Activated CD4-positive, alpha-beta T cell treated with anti-CD3 and anti-CD28 coated beads, Interleukin-2, amount 10 ng/mL, durations not matched to agents 7 days and 5 days (primary cell): ENCODE measurements at regions not wholly inside any gene's neighbourhood (a gene's known extent, or its start where the extent isn't known, plus 50 kb on each side); places are given as distances from the start of the nearest gene placed in this dataset.

Experiments used
- CTCF ChIA-PET: fragments of 350-600 bp; sonication (Branson Sonifier 250); formaldehyde crosslinking; loops from one replicate; lab custom pipeline; 2021; ENCODE audit warnings: antibody characterized with exemption; lab: Charles Lee
- POLR2A ChIA-PET: fragments of 350-600 bp; sonication (Branson Sonifier 250); formaldehyde crosslinking; loops from one replicate; lab custom pipeline; 2021; ENCODE audit warnings: antibody characterized with exemption; lab: Charles Lee
- DNase-seq: peaks from one replicate; pipeline ENCODE4 v3.0.0-alpha.2; 2020
- H3K27ac Mint-ChIP-seq: one replicate; pipeline ENCODE4 v1.8.0; 2021; ENCODE audit warnings: mild to moderate bottlenecking, moderate library complexity, mixed read lengths
- H3K27me3 Mint-ChIP-seq: one replicate; pipeline ENCODE4 v1.8.0; 2021; ENCODE audit warnings: mixed read lengths
- H3K36me3 Mint-ChIP-seq: one replicate; pipeline ENCODE4 v1.8.0; 2021; ENCODE audit warnings: low read depth, mixed read lengths
- H3K4me1 Mint-ChIP-seq: one replicate; pipeline ENCODE4 v1.8.0; 2021; ENCODE audit warnings: mixed read lengths
- H3K4me3 Mint-ChIP-seq: one replicate; pipeline ENCODE4 v1.8.0; 2021; ENCODE audit warnings: mild to moderate bottlenecking, moderate library complexity, mixed read lengths
- H3K9me3 Mint-ChIP-seq: one replicate; pipeline ENCODE4 v1.8.0; 2021; ENCODE audit warnings: mixed read lengths

DNA sequence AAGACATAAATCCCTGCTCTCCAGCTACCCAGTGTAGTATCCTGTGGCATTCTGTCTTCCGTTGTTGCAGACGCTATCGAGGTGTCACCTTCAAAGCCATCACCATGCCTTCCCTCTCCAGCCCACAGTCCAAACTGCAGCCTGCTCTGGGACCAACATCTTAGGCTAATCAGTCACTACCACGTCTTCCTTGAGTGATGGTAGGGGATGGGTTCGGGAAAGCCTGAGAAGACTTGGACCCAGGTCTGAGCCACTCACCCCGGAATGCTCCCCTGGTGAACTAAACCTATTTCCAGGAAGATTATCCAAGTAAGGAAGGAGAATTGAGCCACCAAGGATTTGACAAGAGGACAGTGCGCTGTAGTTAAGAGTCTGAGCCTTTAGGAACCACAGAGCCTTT, 52.9 kb upstream of the IRX1 start:
- Mint-ChIP-seq H3K36me3 (no peaks in the 10 kb centered on the region), H3K4me3 (no peak overlapping the region), H3K9me3 (peaks cover 2% of the 10 kb centered on the region), H3K4me1 (no peaks in the 10 kb centered on the region), H3K27me3 (no peaks in the 10 kb centered on the region), H3K27ac (no peak overlapping the region)
- DNase-seq = no peak
- ChIA-PET POLR2A (no interaction called here), CTCF (no interaction called here)

DNA sequence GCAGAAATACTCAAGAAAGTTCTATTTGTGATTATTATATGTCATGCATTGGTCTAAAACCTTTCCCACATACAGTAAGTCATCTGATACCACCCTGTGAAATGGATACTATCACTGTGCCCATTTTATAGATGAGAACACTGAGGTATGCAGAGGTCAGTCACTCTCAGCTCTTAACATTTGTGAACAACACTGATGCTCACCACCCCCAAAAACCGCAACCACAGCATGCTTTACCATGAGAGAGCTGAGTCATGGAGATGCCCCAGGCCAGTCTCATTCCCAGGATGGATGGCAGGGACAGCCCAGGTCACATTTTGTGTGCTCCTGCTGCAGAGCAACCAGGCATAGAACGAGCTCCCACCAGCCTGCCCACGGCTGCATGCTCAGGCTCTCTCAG, 53.5 kb upstream of the IRX1 start:
- ChIA-PET POLR2A (no interaction called here), CTCF (no interaction called here)
- DNase-seq = no peak
- Mint-ChIP-seq H3K4me3 (no peak overlapping the region), H3K9me3 (peaks cover 2% of the 10 kb centered on the region), H3K36me3 (no peaks in the 10 kb centered on the region), H3K27ac (no peak overlapping the region), H3K27me3 (no peaks in the 10 kb centered on the region), H3K4me1 (no peaks in the 10 kb centered on the region)

DNA sequence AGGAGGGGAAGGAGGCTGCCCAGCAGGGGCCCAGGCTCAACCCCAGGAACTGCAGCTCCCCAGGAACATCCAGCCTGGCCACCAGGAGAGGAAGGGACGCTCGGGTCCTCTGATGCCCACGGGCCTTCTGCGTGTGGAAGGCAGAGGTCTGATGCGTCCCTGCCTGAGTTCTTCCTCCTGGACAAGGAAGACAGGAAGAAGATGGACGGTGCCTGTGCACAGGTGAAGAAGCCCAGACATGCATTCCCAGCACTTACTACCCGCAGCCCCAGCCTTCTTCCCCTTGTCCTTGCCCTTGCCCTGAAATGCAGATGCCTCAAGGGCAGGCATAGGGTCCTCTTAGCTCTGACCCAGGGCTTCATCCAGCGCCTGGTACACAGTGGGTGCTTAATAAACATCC, 56.7 kb upstream of the IRX1 start:
- H3K4me3 Mint-ChIP-seq = no peak overlapping the region
- H3K4me1 Mint-ChIP-seq = no peaks in the 10 kb centered on the region
- no peaks in the 10 kb centered on the region for H3K36me3 Mint-ChIP-seq
- no peak for DNase-seq
- H3K27me3 Mint-ChIP-seq = no peaks in the 10 kb centered on the region
- peaks cover 6% of the 10 kb centered on the region for H3K9me3 Mint-ChIP-seq
- no peak overlapping the region for H3K27ac Mint-ChIP-seq
- ChIA-PET CTCF (no interaction called here), POLR2A (no interaction called here)

DNA sequence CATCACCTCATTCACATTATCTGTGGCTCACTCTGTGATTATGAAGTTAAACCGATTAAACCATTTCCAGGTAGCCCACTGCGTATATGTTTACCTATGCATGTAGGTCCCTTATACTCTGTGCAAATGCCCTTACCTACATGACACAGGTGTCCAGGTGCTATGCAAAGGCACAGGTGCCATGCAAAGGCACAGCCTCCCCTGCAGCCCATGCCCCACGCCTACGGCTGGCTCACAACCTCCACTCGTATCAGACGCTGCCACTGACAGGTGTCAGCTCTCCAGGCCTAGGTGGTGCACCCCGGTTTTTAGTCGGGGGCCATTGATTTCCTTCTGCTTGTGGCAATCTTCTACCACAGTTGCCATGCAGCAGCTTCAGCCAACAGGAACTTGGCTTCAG, 57.7 kb upstream of the IRX1 start:
- no peak for DNase-seq
- CTCF ChIA-PET = no interaction called here
- Mint-ChIP-seq H3K27me3 (no peaks in the 10 kb centered on the region), H3K27ac (no peak overlapping the region), H3K9me3 (peaks cover 6% of the 10 kb centered on the region), H3K36me3 (no peaks in the 10 kb centered on the region), H3K4me1 (no peaks in the 10 kb centered on the region), H3K4me3 (no peak overlapping the region)
- POLR2A ChIA-PET = no interaction called here

DNA sequence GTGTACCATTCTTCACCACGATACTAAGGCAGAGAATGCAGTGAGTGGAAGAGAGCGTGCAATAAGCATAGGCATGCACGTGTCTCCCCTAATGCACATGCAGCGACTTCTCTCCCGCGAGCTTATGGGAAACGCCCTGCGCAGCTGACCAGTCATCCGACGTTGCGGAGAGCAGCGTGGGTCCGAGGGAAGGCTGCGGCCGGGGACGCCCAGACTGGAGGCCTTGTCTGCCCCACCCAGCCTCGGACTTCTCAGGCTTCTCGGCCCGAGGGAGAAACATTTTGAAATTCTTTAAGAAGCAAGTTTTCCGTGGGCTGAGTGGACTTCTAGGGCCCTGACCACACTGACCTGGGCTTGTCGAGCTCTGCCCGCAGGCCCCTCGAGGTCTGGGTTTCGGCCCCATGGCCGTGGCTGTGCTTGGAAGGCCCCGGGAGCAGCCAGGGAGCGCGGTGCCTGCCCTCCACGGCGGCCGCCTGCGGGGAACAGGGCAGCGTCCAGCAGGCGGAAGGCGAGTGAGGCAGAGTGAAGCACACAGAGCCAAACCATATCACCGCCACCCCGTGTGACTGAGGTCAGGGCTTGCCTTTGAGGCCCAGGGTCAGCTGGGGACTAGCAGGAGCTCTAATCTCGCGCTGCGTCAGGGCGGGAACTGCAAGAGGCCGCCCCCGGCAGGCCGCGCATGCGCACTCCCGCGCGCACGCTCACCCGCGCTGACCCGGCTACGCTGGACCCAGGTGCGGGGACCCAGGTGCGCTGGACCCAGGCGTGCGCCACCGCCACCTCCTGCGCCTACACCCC, 60.0 kb upstream of the IRX1 start:
- Mint-ChIP-seq H3K4me1 (no peaks in the 10 kb centered on the region), H3K27me3 (no peaks in the 10 kb centered on the region), H3K9me3 (peaks cover 6% of the 10 kb centered on the region), H3K36me3 (no peaks in the 10 kb centered on the region), H3K4me3 (no peak overlapping the region), H3K27ac (no peak overlapping the region)
- ChIA-PET POLR2A (no interaction called here), CTCF (no interaction called here)
- no peak for DNase-seq

DNA sequence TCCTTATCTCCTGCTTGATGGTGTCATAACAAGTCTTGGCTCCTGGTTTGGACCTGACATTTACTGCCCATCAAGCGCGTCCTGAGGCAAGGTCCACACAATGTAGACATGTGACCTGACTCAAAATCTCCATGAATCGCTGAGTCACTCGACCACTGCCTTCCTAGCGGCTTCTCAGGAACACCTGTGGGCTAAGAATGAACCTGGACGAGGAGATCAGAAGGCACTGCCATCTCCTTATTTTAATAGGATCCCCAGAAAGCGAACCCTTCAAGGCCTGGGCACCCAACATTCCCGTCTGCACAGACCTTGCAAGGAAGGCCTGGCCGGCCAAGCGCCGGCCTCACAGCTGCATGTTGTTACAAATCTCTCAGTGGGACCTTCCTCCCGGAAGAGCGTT, 60.6 kb upstream of the IRX1 start:
- CTCF ChIA-PET = no interaction called here
- no peak overlapping the region for H3K4me3 Mint-ChIP-seq
- no peaks in the 10 kb centered on the region for H3K36me3 Mint-ChIP-seq

DNA sequence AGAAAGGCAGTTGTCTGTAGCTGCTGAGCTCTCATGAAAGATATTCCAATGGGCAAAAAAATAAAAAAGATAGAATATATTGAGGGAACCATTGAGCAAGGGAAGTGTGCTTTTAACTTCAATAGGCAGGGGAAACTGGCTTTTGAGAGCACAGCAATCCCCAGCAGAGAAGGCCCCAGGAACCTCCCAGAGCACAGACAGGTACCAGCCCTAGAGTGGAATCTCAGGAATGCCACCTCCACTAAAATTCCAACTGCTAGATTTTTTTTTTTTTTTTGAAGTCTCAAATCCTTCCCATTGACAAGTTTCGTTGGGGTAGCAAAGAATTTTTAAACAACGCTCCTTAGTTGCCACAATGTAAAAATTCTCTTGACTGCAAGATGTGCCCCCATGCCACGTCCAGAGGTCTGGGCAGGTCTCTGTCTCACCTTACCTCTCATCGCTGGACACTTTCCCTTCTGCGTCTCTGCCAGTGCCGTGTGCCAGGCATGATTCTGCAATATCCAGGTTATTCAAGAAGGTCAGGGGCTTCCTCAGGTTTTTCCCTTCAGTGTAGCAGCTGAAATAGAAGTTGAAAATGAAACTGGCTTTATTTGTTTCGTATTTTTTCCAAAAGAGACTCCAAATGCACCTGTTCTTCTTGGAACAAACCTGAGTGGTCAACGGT, 64.2 kb upstream of the IRX1 start:
- Mint-ChIP-seq H3K4me3 (no peak overlapping the region), H3K27me3 (no peaks in the 10 kb centered on the region), H3K9me3 (peaks cover 6% of the 10 kb centered on the region), H3K27ac (no peak overlapping the region), H3K36me3 (no peaks in the 10 kb centered on the region), H3K4me1 (no peaks in the 10 kb centered on the region)
- DNase-seq = no peak
- ChIA-PET POLR2A (no interaction called here), CTCF (no interaction called here)

More for the DNA sequence above, 60.6 kb upstream of the IRX1 start:
- H3K27ac Mint-ChIP-seq = no peak overlapping the region
- peaks cover 6% of the 10 kb centered on the region for H3K9me3 Mint-ChIP-seq
- no peaks in the 10 kb centered on the region for H3K27me3 Mint-ChIP-seq
- POLR2A ChIA-PET = no interaction called here
- no peak for DNase-seq
- H3K4me1 Mint-ChIP-seq = no peaks in the 10 kb centered on the region

DNA sequence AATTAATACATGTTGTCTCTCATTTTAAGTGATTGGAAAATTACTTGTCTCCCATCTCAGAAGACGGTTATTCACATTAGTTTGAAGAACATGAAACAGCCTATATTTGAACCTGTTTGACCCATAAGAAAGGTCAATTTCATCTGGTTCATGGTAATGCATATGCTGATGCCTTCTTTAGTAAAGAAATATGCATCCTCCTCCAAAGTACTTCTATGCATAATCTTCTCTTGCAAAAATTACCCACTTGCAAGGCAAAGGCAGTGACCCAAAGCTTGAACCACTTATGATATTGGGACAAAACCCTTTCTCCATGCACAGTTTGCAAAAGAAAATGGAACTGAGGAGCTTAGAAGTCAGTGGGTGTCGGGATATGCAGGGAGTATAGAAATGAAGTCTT, 65.4 kb upstream of the IRX1 start:
- Mint-ChIP-seq H3K27ac (no peak overlapping the region), H3K36me3 (no peaks in the 10 kb centered on the region), H3K9me3 (peaks cover 6% of the 10 kb centered on the region), H3K4me1 (no peaks in the 10 kb centered on the region), H3K27me3 (no peaks in the 10 kb centered on the region), H3K4me3 (no peak overlapping the region)
- DNase-seq = no peak
- POLR2A ChIA-PET = no interaction called here
- CTCF ChIA-PET = no interaction called here

DNA sequence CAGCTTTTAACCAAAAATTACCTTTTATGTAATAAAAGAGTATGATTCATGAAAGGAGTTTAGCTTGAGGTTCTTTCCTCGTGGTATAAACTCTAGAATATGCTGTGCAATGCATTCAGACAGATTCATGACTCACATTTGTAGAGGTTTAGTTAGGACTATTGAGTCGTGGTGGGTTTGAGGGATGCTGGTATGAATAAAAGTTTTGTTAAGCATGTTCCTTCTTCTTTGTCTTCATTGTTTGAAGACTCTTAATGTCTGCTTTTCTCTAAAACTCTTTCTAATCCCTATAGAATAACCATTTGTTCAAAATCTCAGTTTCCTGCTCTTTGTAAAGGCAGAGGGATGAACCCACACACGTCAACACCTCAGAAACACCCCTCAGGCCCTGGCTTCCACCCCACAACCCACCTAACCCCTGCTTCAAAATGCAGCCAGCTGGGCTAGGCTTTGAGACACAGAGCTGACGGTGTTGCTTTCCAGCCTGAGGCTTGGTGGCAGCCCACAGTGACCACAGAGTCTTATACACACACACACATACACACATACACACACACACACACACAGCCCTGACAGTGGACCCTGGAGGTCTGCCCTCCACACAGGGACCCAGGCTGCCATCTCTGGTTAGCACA, 69.0 kb upstream of the IRX1 start:
- POLR2A ChIA-PET = no interaction called here
- Mint-ChIP-seq H3K27ac (no peak overlapping the region), H3K4me1 (no peaks in the 10 kb centered on the region), H3K36me3 (no peaks in the 10 kb centered on the region), H3K27me3 (no peaks in the 10 kb centered on the region), H3K4me3 (no peak overlapping the region), H3K9me3 (peaks cover 11% of the 10 kb centered on the region)
- CTCF ChIA-PET = interaction anchor here (1.3 kb wide), 1 partner anchor 17 kb away, joined by 3 read pairs; no protein-coding TSS in a partner anchor
- DNase-seq = no peak

DNA sequence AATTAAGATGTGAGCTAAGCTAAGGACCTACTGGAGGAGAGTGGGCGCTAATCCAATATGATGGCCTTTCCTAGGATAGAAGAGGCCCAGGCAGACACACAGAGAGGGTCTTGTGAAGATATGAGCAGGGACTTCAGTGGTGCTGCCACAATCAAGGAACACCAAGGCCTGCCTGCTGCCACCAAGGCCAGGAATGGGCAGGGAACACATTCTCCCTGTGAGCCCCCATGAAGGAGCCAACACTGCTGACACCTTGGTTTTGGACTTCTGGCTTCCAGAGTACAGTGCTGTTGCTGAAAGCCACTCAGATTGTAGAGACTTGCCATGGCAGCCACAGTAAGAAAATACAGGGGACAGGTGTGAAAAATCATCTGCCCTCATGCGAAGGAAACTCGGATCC, 73.1 kb upstream of the IRX1 start:
- peaks cover 11% of the 10 kb centered on the region for H3K9me3 Mint-ChIP-seq
- DNase-seq = no peak
- POLR2A ChIA-PET = no interaction called here
- H3K4me3 Mint-ChIP-seq = no peak overlapping the region
- no peak overlapping the region for H3K27ac Mint-ChIP-seq
- no peaks in the 10 kb centered on the region for H3K27me3 Mint-ChIP-seq
- no peaks in the 10 kb centered on the region for H3K36me3 Mint-ChIP-seq
- no peaks in the 10 kb centered on the region for H3K4me1 Mint-ChIP-seq
- CTCF ChIA-PET = no interaction called here

DNA sequence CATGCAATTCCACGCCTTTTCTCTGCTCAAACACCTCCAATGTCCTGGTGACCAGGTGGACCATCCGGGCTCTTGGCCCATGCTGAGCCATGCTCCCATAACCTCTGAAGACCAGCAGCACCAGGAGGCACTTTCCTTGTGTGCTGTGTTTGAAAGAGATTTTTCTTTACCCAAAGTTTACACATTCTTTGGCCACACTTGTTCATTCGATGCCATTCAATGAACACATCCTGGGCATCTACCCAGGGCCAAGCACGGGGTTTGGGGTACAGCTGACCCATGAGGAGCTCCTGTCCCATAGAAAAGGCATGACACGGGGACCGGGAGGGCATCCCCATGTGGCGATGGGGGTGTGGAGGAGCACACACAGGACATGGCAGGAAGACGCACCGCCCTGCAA, 77.1 kb upstream of the IRX1 start:
- no peaks in the 10 kb centered on the region for H3K27me3 Mint-ChIP-seq
- no peak overlapping the region for H3K4me3 Mint-ChIP-seq
- CTCF ChIA-PET = no interaction called here
- no peak overlapping the region for H3K27ac Mint-ChIP-seq
- H3K9me3 Mint-ChIP-seq = peaks cover 3% of the 10 kb centered on the region
- H3K4me1 Mint-ChIP-seq = no peaks in the 10 kb centered on the region
- DNase-seq = no peak
- POLR2A ChIA-PET = no interaction called here
- no peaks in the 10 kb centered on the region for H3K36me3 Mint-ChIP-seq

DNA sequence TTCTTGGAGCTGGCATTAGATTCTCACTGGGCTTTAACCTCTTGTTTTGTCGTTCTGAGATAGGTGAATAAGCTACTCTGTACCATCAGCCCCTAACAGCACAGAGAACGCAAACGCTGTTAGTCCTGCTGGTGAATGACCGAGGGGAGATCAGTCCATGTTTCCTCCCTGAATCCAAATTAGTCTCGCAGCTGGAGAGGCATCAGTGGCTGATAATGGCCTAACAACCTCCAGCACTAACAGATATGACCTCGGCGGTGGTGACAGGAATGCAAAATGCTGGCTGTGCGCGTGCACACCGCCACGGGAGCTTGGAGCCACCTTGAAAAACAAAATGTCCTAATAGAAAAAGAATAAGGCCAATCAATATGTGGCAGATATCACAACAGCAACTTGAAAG, 77.6 kb upstream of the IRX1 start:
- CTCF ChIA-PET = no interaction called here
- POLR2A ChIA-PET = no interaction called here
- Mint-ChIP-seq H3K27ac (no peak overlapping the region), H3K4me3 (no peak overlapping the region), H3K9me3 (peaks cover 2% of the 10 kb centered on the region), H3K4me1 (no peaks in the 10 kb centered on the region), H3K27me3 (no peaks in the 10 kb centered on the region), H3K36me3 (no peaks in the 10 kb centered on the region)
- DNase-seq = no peak

DNA sequence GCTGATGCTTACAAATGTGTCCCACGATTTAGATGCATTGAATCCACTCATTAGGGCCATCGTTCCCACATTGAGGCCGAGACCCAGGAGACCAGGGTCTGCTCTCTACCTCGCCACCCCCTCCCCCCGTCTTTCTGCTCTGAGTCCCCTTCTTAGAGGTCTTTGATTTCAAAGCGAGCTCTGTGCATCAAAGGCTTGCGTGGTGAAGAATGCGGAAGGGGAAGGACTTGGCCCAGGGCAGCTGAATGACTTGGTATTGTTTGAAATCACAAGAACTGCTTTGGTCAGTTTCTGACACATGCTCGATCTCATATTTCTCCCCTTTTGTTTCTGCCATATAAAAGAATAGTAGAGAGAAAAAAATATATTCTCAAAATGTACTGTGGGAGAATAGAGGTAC, 78.3 kb upstream of the IRX1 start:
- ChIA-PET CTCF (interaction anchor here (0.7 kb wide), 1 partner anchor 10 kb away, joined by 3 read pairs; no protein-coding TSS in a partner anchor), POLR2A (no interaction called here)
- no peaks in the 10 kb centered on the region for H3K9me3 Mint-ChIP-seq
- no peak for DNase-seq
- H3K36me3 Mint-ChIP-seq = no peaks in the 10 kb centered on the region
- H3K27me3 Mint-ChIP-seq = no peaks in the 10 kb centered on the region
- H3K4me1 Mint-ChIP-seq = no peaks in the 10 kb centered on the region
- H3K27ac Mint-ChIP-seq = no peak overlapping the region
- no peak overlapping the region for H3K4me3 Mint-ChIP-seq
